ENCODE measurements at regions not wholly inside any gene's neighbourhood (a gene's known extent, or its start where the extent isn't known, plus 50 kb on each side); places are given as distances from the start of the nearest gene placed in this dataset.
"Not testable (repeated sequence)": the region's sequence is repeated elsewhere in the genome, so short reads cannot be mapped to it uniquely, and the experiment has no call there.

DNA sequence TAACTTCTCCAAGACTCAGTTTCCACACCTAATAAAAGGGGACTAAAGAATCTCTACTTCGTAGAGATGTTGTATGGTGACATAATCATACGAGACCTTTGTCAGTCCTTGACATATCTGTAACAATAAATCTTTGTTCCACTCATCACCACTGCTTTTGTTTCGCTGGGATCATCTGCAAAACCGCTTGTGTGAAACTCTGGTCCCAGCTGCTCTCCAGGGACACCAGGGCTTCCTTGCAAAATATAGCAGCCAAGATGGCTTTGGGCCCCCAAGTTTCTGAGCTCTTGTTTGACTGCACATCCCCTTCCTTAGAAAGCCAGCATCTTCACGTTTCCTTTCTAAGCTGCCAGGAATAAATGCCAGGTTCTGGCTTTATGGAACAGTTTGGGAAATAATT lies 110.5 kb upstream of the RRN3 start:
- not testable (repeated sequence) for DNase-seq (ENCODE audit: low read depth)

DNA sequence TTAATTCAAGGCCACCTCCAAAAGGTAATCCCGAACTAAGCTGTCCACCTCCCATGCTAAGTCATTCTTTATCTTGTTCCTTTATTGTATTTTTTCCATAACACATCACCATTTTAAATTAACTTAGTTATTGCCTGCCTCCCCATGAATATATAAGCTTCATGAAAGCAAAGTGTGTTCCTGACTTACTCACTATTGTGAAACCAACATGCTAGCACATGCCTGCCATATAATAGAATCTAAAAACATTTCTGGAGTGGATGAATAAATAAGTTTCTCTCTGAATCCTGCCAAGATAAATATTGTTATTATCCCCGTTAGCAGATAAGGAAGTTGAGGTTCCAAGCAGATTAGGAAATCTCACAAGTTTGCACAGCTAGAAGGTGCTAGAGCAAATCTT lies 98.7 kb upstream of the RRN3 start:
- DNase-seq (ENCODE audit: low read depth), result not testable (repeated sequence)

DNA sequence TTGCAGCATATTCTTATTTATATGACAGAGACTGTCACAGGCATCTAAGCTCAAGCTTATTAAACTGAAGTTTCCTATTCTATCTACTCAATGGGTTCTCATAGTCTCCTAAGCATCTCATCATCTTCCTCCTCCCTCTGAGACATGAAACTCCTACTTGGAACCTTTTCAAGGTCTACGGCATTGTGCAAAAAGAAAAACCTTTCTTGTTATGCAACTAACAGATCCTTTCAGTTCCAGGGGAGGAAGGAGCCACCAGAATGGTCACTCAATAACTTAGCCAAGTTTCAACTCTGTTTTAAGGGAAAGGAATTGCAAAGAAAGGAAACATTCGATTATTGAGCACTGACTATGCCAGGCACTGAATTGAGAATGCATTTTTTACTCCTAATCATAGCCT lies 98.1 kb upstream of the RRN3 start:
- not testable (repeated sequence) for DNase-seq (ENCODE audit: low read depth)

DNA sequence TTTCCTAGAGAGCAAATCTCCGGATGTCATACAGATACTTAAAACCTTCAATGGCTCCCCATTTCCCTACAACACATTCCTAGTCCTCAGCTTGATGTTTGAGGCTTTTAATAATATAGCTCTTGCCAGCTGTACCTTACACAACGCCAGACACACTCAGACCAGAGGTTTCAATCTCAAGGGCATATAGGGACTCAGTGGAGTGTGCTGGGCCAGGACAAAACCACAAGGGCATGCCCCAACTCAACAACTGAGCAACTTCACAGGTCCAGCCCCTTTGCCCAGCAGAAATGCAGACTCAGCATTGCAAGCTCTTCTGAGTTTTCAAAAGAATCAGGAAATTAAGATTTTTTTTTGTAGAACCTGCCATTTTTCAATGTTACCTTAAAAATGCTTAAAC lies 95.4 kb upstream of the RRN3 start:
- DNase-seq (ENCODE audit: low read depth), result not testable (repeated sequence)

Measured in ELR (cell line).